ENCODE measurements at regions not wholly inside any gene's neighbourhood (a gene's known extent, or its start where the extent isn't known, plus 50 kb on each side); places are given as distances from the start of the nearest gene placed in this dataset.

- TF ChIP-seq CTCF (IDR thresholded peaks at IDR 0.05) = no peak
- DNase-seq (ENCODE audit: low spot score) = no peak
- Histone ChIP-seq H3K27ac (no peak overlapping the region), H3K27me3 (no peaks in the 10 kb centered on the region), H3K9me3 (no peaks in the 10 kb centered on the region), H3K4me3 (no peak overlapping the region), H3K4me1 (no peaks in the 10 kb centered on the region), H3K36me3 (no peaks in the 10 kb centered on the region)
Measured at GRCh38 chr18:33854086-33854826, 276.2 kb downstream of the ASXL3 start.

- Histone ChIP-seq H3K4me3 (no peak overlapping the region), H3K27me3 (no peaks in the 10 kb centered on the region), H3K4me1 (no peaks in the 10 kb centered on the region), H3K9me3 (no peaks in the 10 kb centered on the region), H3K36me3 (no peaks in the 10 kb centered on the region), H3K27ac (no peak overlapping the region)
- no peak for TF ChIP-seq CTCF (IDR thresholded peaks at IDR 0.05)
- DNase-seq (ENCODE audit: low spot score) = no peak
Measured at GRCh38 chr18:33853187-33853586, 275.2 kb downstream of the ASXL3 start.

- no peak for DNase-seq (ENCODE audit: low spot score)
- Histone ChIP-seq H3K4me3 (no peak overlapping the region), H3K27ac (no peak overlapping the region), H3K4me1 (no peaks in the 10 kb centered on the region), H3K36me3 (no peaks in the 10 kb centered on the region), H3K27me3 (no peaks in the 10 kb centered on the region), H3K9me3 (no peaks in the 10 kb centered on the region)
- no peak for TF ChIP-seq CTCF (IDR thresholded peaks at IDR 0.05)
Measured at GRCh38 chr18:33851546-33852078, 273.6 kb downstream of the ASXL3 start.

GRCh38 chr18:33849731-33850130 lies 271.7 kb downstream of the ASXL3 start:
- Histone ChIP-seq H3K4me1 (no peaks in the 10 kb centered on the region), H3K27ac (no peak overlapping the region), H3K9me3 (no peaks in the 10 kb centered on the region), H3K4me3 (no peak overlapping the region), H3K36me3 (no peaks in the 10 kb centered on the region), H3K27me3 (no peaks in the 10 kb centered on the region)
- TF ChIP-seq CTCF (IDR thresholded peaks at IDR 0.05) = no peak
- no peak for DNase-seq (ENCODE audit: low spot score)

- Histone ChIP-seq H3K27ac (no peak overlapping the region), H3K27me3 (no peaks in the 10 kb centered on the region), H3K4me1 (no peaks in the 10 kb centered on the region), H3K9me3 (no peaks in the 10 kb centered on the region), H3K4me3 (no peak overlapping the region), H3K36me3 (no peaks in the 10 kb centered on the region)
- no peak for DNase-seq (ENCODE audit: low spot score)
- no peak for TF ChIP-seq CTCF (IDR thresholded peaks at IDR 0.05)
Measured at GRCh38 chr18:33844232-33844631, 266.2 kb downstream of the ASXL3 start.
